A673 (cell line): ENCODE measurements at regions not wholly inside any gene's neighbourhood (a gene's known extent, or its start where the extent isn't known, plus 50 kb on each side); places are given as distances from the start of the nearest gene placed in this dataset.

Source experiments
- CTCF ChIP-seq: fragments of 300-800, 200-600 bp; sonication (generic); conservative IDR thresholded peaks from 2 replicates; pipeline ENCODE4 v1.5.1; 2017; ENCODE audit warnings: low read depth, mild to moderate bottlenecking, antibody characterized with exemption, low read length, moderate library complexity, mixed read lengths
- EZH2 ChIP-seq: fragments of 200-600 bp; sonication (generic); IDR thresholded peaks from 2 replicates; pipeline ENCODE4 v1.6.1; 2017; ENCODE audit warnings: borderline replicate concordance, low read depth, mild to moderate bottlenecking, mixed read lengths, antibody characterized with exemption, low read length; ENCODE audit not compliant: poor library complexity, severe bottlenecking

GRCh38 chr18:56196495-56197225 is 441.7 kb downstream of the TXNL1 start:
- TF ChIP-seq CTCF: no peak
- no peak for TF ChIP-seq EZH2
